AG09309 (cell line): ENCODE measurements at regions not wholly inside any gene's neighbourhood (a gene's known extent, or its start where the extent isn't known, plus 50 kb on each side); places are given as distances from the start of the nearest gene placed in this dataset.

ENCODE experiments used
- DNase-seq: peaks from one replicate; pipeline ENCODE4 v3.0.0-alpha.2; 2010; ENCODE audit warnings: low read depth
- H3K4me3 ChIP-seq: 2 replicates; pipeline ENCODE4 v1.5.1; 2011; ENCODE audit warnings: mild to moderate bottlenecking, low read depth, low read length, moderate library complexity; ENCODE audit not compliant: control insufficient read depth
- CTCF ChIP-seq: IDR thresholded peaks from 2 replicates; pipeline ENCODE4 v1.5.1; 2011; ENCODE audit warnings: mild to moderate bottlenecking, low read depth, low read length, inconsistent platforms; ENCODE audit not compliant: insufficient read depth, control insufficient read depth; ENCODE audit errors: missing control alignments

GRCh38 chr5:133788121-133788520 is 175.8 kb upstream of the FSTL4 start:
- TF ChIP-seq CTCF, result no peak
- no peak for DNase-seq
- H3K4me3 ChIP-seq, result no peak overlapping the region

GRCh38 chr5:133786420-133786819 is 174.1 kb upstream of the FSTL4 start:
- H3K4me3 ChIP-seq, result no peak overlapping the region

DNA sequence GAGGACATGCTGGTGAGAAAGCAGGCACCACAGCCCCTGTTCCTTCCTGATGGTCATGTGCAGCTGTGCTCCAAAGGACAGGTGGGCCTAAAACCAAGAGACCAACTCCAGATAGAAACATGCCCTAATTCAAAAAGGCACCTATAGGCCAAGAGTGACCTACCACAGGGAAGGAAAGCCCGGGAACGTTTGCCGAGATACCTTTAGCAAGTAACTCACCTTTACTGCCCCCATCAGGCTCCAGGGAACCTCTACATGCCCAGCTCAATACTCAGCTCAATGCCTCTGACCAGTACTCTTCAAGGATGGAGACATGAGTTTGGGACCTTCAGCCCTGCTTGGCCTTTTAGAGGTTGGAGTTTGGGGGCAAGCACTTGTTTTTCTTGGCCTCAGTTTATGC is 172.8 kb upstream of the FSTL4 start:
- no peak for TF ChIP-seq CTCF
- no peak for DNase-seq
- H3K4me3 ChIP-seq, result no peak overlapping the region

More at GRCh38 chr5:133786420-133786819, 174.1 kb upstream of the FSTL4 start:
- DNase-seq, result no peak
- TF ChIP-seq CTCF, result no peak

DNA sequence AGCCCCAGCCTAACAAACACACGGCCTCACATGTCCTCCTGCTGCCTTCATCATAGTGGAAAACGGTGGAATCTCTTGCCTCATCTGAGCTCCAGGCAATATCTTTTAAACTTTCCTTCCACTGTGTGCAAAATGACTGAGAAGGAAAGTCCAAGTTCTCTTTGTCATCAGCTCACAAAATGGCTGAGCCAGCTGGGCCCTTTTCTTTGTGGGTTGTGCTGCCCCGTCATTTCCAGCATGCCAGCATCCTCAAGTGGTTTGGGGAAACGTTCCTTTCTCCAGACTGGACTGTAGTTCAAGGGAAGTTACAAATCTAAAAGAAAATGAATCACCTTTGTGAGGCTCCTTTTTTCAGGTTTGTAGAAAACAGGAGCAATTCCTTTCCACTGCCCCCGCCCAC is 171.1 kb upstream of the FSTL4 start:
- H3K4me3 ChIP-seq, result no peak overlapping the region
- no peak for DNase-seq
- TF ChIP-seq CTCF, result no peak

GRCh38 chr5:133782736-133783135 is 170.4 kb upstream of the FSTL4 start:
- no peak for DNase-seq
- H3K4me3 ChIP-seq, result no peak overlapping the region
- no peak for TF ChIP-seq CTCF

DNA sequence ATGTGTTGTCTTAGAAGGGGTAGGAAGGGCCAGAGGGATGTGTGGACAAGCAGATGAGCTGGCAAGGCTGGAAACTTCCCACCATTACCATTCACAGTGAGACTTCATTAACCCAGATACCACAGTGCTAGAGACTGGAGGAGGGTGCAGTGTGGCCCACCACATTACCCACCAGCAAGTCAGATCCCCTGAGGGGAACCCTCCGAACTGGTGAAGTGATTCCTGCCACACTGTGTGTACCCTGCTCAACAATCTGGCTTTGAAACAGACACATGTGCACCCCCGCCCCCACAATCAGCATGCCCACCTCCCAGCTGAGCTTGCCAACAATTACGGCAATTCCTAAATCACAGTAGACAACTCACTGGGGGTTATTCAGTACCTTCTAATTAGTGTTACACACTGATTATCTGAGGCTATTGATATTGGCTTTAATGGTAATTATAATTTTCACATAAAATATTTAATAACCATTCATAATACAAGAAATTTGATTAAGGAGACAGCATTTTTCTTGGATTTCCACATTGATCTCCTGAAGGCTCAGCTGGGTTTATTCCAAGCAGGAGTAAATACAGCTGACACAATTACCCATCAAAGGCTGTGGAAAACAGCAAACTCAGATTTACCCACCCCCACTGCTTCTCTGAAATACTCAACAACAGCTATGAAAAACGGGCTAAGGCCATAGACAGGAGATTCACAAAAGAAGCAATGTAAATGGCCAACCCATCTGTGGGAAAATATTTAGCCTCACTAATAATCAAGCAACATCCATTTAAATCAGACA is 169.3 kb upstream of the FSTL4 start:
- DNase-seq, result no peak
- no peak for TF ChIP-seq CTCF
- H3K4me3 ChIP-seq, result no peak overlapping the region
